HEK293 (cell line): ENCODE measurements at regions not wholly inside any gene's neighbourhood (a gene's known extent, or its start where the extent isn't known, plus 50 kb on each side); places are given as distances from the start of the nearest gene placed in this dataset.

Experiments
- CTCF ChIA-PET: fragments of 350-600 bp; formaldehyde crosslinking; extraction: SDS; loops from one replicate; lab custom pipeline; 2021; ENCODE audit warnings: antibody characterized with exemption; lab: Yijun Ruan, JAX
- POLR2A ChIA-PET: fragments of 300-600 bp; formaldehyde crosslinking; extraction: SDS; loops from one replicate; lab custom pipeline; 2020; ENCODE audit warnings: antibody characterized with exemption, inconsistent platforms; lab: Yijun Ruan, JAX
- H3K27ac ChIP-seq: fragments of 200-500 bp; sonication (Bioruptor generic); 2 replicates; pipeline ENCODE4 v1.5.1; 2014; ENCODE audit warnings: low read depth, low read length, control low read depth, inconsistent platforms; ENCODE audit errors: extremely low read depth
- H3K36me3 ChIP-seq, 2 experiments: fragments of 200-500 bp in 1 of 2; sonication (Bioruptor generic) in 1 of 2; 1 replicate in 1 of 2; 2 replicates in 1 of 2; pipeline ENCODE4 v1.5.1; 2014 to 2017; ENCODE audit warnings: inconsistent platforms in 2 of 2, low read length in 2 of 2; ENCODE audit not compliant: control insufficient read depth in 2 of 2, insufficient read depth in 1 of 2
- H3K4me1 ChIP-seq: fragments of 200-500 bp; sonication (Bioruptor generic); 2 replicates; pipeline ENCODE4 v1.5.1; 2014; ENCODE audit warnings: mild to moderate bottlenecking, low read length, inconsistent platforms; ENCODE audit not compliant: control insufficient read depth, insufficient read depth
- H3K4me3 ChIP-seq: 2 replicates; pipeline ENCODE4 v1.5.1; 2011; ENCODE audit warnings: low read depth, mild to moderate bottlenecking, control low read depth, low read length, moderate library complexity
- H3K9me3 ChIP-seq: fragments of 200-500 bp; sonication (Bioruptor generic); 2 replicates; pipeline ENCODE4 v1.5.1; 2014; ENCODE audit warnings: low read depth, low read length, inconsistent platforms; ENCODE audit not compliant: control insufficient read depth, insufficient read depth
- GLIS2 ChIP-seq: fragments of 450-650 bp; formaldehyde crosslinking; IDR thresholded peaks from 2 replicates; pipeline ENCODE4 v1.5.1; 2016; ENCODE audit warnings: missing biosample characterization, missing genetic modification characterization
- KLF8 ChIP-seq: fragments of 450-650 bp; formaldehyde crosslinking; IDR thresholded peaks from 2 replicates; pipeline ENCODE4 v1.5.1; 2016; ENCODE audit warnings: missing biosample characterization, missing genetic modification characterization
- OVOL3 ChIP-seq: fragments of 450-650 bp; formaldehyde crosslinking; IDR thresholded peaks from 2 replicates; pipeline ENCODE4 v1.5.1; 2016; ENCODE audit warnings: missing biosample characterization, missing genetic modification characterization
- RBAK ChIP-seq: fragments of 450-650 bp; formaldehyde crosslinking; IDR thresholded peaks from 2 replicates; pipeline ENCODE4 v1.5.1; 2016; ENCODE audit warnings: missing biosample characterization, missing genetic modification characterization
- SCRT1 ChIP-seq: fragments of 450-650 bp; formaldehyde crosslinking; IDR thresholded peaks from 2 replicates; pipeline ENCODE4 v1.5.1; 2016; ENCODE audit warnings: missing biosample characterization, missing genetic modification characterization, borderline replicate concordance
- WT1 ChIP-seq: fragments of 450-650 bp; formaldehyde crosslinking; IDR thresholded peaks from 2 replicates; pipeline ENCODE4 v1.5.1; 2016; ENCODE audit warnings: missing biosample characterization, missing genetic modification characterization
- ZIC2 ChIP-seq: fragments of 450-650 bp; formaldehyde crosslinking; IDR thresholded peaks from 2 replicates; pipeline ENCODE4 v1.5.1; 2016; ENCODE audit warnings: missing biosample characterization, missing genetic modification characterization
- ZNF146 ChIP-seq: fragments of 450-650 bp; formaldehyde crosslinking; IDR thresholded peaks from 2 replicates; pipeline ENCODE4 v1.5.1; 2016; ENCODE audit warnings: missing biosample characterization, missing genetic modification characterization
- ZNF184 ChIP-seq: fragments of 450-650 bp; IDR thresholded peaks from 2 replicates; pipeline ENCODE4 v1.5.1; 2018; ENCODE audit warnings: missing biosample characterization, mild to moderate bottlenecking, missing genetic modification characterization
- ZNF274 ChIP-seq, 2 experiments: fragments of 200-500 bp in 1 of 2; fragments of 450-650 bp in 1 of 2; sonication (Bioruptor generic) in 1 of 2; formaldehyde crosslinking in 1 of 2; IDR thresholded peaks; 2 replicates each; pipeline versions ENCODE4 v1.5.1 to v1.6.1; 2014 to 2016; ENCODE audit warnings: borderline replicate concordance in 1 of 2, inconsistent platforms in 1 of 2, low read length in 1 of 2, missing biosample characterization in 1 of 2, missing genetic modification characterization in 1 of 2
- ZNF324 ChIP-seq: fragments of 450-650 bp; formaldehyde crosslinking; IDR thresholded peaks from 2 replicates; pipeline ENCODE4 v1.5.1; 2016; ENCODE audit warnings: missing biosample characterization, missing genetic modification characterization
- ZNF473 ChIP-seq: fragments of 450-650 bp; formaldehyde crosslinking; IDR thresholded peaks from 2 replicates; pipeline ENCODE4 v1.5.1; 2017; ENCODE audit warnings: missing biosample characterization, missing genetic modification characterization
- ZNF555 ChIP-seq: fragments of 450-650 bp; formaldehyde crosslinking; conservative IDR thresholded peaks from 2 replicates; pipeline ENCODE4 v1.5.1; 2017; ENCODE audit warnings: missing biosample characterization, mild to moderate bottlenecking, missing genetic modification characterization, inconsistent platforms
- ZNF623 ChIP-seq: fragments of 450-650 bp; formaldehyde crosslinking; IDR thresholded peaks from 2 replicates; pipeline ENCODE4 v1.5.1; 2016; ENCODE audit warnings: missing biosample characterization, missing genetic modification characterization
- ZNF629 ChIP-seq: fragments of 450-650 bp; formaldehyde crosslinking; IDR thresholded peaks from 2 replicates; pipeline ENCODE4 v1.5.1; 2017; ENCODE audit warnings: missing biosample characterization, missing genetic modification characterization
- TF ChIP-seq, protein P1 (sequence below): fragments of 450-650 bp; formaldehyde crosslinking; IDR thresholded peaks from 2 replicates; pipeline ENCODE4 v1.5.1; 2017; ENCODE audit warnings: missing biosample characterization, mild to moderate bottlenecking, missing genetic modification characterization, moderate library complexity
- TF ChIP-seq, protein P2 (sequence below): fragments of 450-650 bp; formaldehyde crosslinking; IDR thresholded peaks from 2 replicates; pipeline ENCODE4 v1.5.1; 2017; ENCODE audit warnings: missing biosample characterization, missing genetic modification characterization
- TF ChIP-seq, protein P3 (sequence below): fragments of 450-650 bp; formaldehyde crosslinking; IDR thresholded peaks from 2 replicates; pipeline ENCODE4 v1.5.1; 2016; ENCODE audit warnings: missing biosample characterization, missing genetic modification characterization
- TF ChIP-seq, protein P4 (sequence below): fragments of 450-650 bp; formaldehyde crosslinking; IDR thresholded peaks from 2 replicates; pipeline ENCODE4 v1.5.1; 2016; ENCODE audit warnings: missing biosample characterization, missing genetic modification characterization

DNA sequence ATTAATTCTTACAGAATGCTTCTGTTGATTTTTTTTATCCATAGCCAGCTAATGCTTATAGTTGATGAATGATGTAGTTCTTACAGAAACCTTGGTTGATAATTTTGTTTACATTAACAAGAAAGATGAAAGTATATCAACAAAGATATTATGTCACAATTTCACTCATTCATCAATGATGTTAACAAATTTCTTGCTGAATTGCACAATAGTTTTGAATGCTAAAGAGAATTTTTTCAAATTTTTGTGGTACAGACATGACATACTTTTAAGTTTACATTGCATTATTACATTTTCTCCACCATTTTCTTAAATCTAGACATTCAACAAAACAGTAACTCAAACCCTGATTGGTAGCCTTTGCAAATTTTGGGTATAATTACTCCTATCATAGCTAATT, 236.3 kb downstream of the FOXD2 start:
- ChIA-PET CTCF (interaction anchor here (1.3 kb wide), 1 partner anchor 52 kb away, joined by 5 read pairs; no protein-coding TSS in a partner anchor), POLR2A (no interaction called here)
- no peaks in the 10 kb centered on the region for H3K4me1 ChIP-seq
- H3K27ac ChIP-seq, result no peak overlapping the region
- TF ChIP-seq, protein P1, sequence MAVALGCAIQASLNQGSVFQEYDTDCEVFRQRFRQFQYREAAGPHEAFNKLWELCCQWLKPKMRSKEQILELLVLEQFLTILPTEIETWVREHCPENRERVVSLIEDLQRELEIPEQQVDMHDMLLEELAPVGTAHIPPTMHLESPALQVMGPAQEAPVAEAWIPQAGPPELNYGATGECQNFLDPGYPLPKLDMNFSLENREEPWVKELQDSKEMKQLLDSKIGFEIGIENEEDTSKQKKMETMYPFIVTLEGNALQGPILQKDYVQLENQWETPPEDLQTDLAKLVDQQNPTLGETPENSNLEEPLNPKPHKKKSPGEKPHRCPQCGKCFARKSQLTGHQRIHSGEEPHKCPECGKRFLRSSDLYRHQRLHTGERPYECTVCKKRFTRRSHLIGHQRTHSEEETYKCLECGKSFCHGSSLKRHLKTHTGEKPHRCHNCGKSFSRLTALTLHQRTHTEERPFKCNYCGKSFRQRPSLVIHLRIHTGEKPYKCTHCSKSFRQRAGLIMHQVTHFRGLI, result no peak
- TF ChIP-seq ZNF623, result no peak
- TF ChIP-seq SCRT1, result no peak
- H3K9me3 ChIP-seq, result no peaks in the 10 kb centered on the region
- no peak overlapping the region for H3K4me3 ChIP-seq
- H3K36me3 ChIP-seq, result no peaks in the 10 kb centered on the region

DNA sequence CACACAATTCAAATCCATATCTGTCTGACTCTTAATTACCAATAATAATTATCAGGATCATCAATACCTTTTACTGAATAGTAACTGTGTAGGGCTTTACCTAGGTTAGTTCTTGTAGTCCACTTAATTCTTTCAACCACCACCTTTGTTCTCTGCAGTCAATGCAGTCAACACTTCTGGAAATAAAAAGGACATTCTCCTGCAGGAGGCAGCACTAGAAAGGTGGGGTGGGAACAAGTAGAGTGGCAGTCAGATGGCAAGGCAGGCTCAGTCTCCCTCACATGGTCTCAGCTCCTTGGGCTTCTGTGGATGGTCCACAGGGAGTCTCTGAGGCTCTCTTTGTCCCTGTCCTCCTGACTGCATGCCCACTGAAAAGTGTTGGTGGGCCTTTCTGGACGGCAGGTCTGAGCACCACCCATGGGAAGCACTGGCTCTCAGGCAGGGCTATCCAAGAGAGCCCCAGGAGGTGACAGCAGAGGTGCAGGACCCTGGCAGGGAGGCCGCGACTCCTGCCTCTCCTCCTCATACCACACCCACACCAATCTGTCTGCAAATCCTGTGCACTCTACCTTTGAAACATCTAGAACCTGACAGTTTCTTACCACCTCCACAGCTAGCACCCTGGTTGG, 237.3 kb downstream of the FOXD2 start:
- TF ChIP-seq, protein P2, sequence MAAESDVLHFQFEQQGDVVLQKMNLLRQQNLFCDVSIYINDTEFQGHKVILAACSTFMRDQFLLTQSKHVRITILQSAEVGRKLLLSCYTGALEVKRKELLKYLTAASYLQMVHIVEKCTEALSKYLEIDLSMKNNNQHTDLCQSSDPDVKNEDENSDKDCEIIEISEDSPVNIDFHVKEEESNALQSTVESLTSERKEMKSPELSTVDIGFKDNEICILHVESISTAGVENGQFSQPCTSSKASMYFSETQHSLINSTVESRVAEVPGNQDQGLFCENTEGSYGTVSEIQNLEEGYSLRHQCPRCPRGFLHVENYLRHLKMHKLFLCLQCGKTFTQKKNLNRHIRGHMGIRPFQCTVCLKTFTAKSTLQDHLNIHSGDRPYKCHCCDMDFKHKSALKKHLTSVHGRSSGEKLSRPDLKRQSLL (tag by site-specific recombination), result no peak
- no peak for TF ChIP-seq GLIS2 (tag by site-specific recombination)
- TF ChIP-seq KLF8 (tag by site-specific recombination), result no peak
- no peak for TF ChIP-seq ZNF473 (tag by site-specific recombination)
- TF ChIP-seq, protein P3, sequence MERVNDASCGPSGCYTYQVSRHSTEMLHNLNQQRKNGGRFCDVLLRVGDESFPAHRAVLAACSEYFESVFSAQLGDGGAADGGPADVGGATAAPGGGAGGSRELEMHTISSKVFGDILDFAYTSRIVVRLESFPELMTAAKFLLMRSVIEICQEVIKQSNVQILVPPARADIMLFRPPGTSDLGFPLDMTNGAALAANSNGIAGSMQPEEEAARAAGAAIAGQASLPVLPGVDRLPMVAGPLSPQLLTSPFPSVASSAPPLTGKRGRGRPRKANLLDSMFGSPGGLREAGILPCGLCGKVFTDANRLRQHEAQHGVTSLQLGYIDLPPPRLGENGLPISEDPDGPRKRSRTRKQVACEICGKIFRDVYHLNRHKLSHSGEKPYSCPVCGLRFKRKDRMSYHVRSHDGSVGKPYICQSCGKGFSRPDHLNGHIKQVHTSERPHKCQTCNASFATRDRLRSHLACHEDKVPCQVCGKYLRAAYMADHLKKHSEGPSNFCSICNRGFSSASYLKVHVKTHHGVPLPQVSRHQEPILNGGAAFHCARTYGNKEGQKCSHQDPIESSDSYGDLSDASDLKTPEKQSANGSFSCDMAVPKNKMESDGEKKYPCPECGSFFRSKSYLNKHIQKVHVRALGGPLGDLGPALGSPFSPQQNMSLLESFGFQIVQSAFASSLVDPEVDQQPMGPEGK (tag by site-specific recombination), result no peak
- no peak for TF ChIP-seq ZIC2 (tag by site-specific recombination)
- no peak for TF ChIP-seq ZNF274 (IDR thresholded peaks at IDR 0.05; ENCODE audit: low read length)
- no peak for TF ChIP-seq ZNF274 (tag by site-specific recombination; IDR thresholded peaks at IDR 0.05; ENCODE audit: borderline replicate concordance)
- no peak for TF ChIP-seq ZNF184 (tag by site-specific recombination)
- TF ChIP-seq, protein P4, sequence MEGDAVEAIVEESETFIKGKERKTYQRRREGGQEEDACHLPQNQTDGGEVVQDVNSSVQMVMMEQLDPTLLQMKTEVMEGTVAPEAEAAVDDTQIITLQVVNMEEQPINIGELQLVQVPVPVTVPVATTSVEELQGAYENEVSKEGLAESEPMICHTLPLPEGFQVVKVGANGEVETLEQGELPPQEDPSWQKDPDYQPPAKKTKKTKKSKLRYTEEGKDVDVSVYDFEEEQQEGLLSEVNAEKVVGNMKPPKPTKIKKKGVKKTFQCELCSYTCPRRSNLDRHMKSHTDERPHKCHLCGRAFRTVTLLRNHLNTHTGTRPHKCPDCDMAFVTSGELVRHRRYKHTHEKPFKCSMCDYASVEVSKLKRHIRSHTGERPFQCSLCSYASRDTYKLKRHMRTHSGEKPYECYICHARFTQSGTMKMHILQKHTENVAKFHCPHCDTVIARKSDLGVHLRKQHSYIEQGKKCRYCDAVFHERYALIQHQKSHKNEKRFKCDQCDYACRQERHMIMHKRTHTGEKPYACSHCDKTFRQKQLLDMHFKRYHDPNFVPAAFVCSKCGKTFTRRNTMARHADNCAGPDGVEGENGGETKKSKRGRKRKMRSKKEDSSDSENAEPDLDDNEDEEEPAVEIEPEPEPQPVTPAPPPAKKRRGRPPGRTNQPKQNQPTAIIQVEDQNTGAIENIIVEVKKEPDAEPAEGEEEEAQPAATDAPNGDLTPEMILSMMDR, result no peak
- TF ChIP-seq ZNF324 (tag by site-specific recombination), result no peak
- no peak for TF ChIP-seq ZNF146
- TF ChIP-seq OVOL3 (tag by site-specific recombination), result no peak
- TF ChIP-seq RBAK (tag by site-specific recombination), result no peak
- no peak for TF ChIP-seq ZNF555
- no peak for TF ChIP-seq WT1 (tag by site-specific recombination)
- no peak for TF ChIP-seq ZNF629 (tag by site-specific recombination)
- H3K36me3 ChIP-seq, result no peaks in the 10 kb centered on the region
- ChIA-PET CTCF (interaction anchor here (0.5 to 1.3 kb wide), 3 partner anchors 51 to 243 kb away, joined by 3 to 5 read pairs (median 5); no protein-coding TSS in a partner anchor), POLR2A (no interaction called here)
- H3K4me1 ChIP-seq, result peaks cover 5% of the 10 kb centered on the region; the same call in 1 of the 2 replicates
- no peak overlapping the region for H3K4me3 ChIP-seq
- H3K27ac ChIP-seq, result no peak overlapping the region
- H3K9me3 ChIP-seq, result no peaks in the 10 kb centered on the region
